Astrocyte of the cerebellum (primary cell): ENCODE measurements at regions not wholly inside any gene's neighbourhood (a gene's known extent, or its start where the extent isn't known, plus 50 kb on each side); places are given as distances from the start of the nearest gene placed in this dataset.
"Not testable (repeated sequence)": the region's sequence is repeated elsewhere in the genome, so short reads cannot be mapped to it uniquely, and the experiment has no call there.

Source experiments
- DNase-seq: peaks from one replicate; pipeline ENCODE4 v3.0.0-alpha.2; 2011; ENCODE audit warnings: low read depth
- H3K4me3 ChIP-seq: 2 replicates; pipeline ENCODE4 v1.5.1; 2011; ENCODE audit warnings: mild to moderate bottlenecking, low read depth, low read length, moderate library complexity
- CTCF ChIP-seq: IDR thresholded peaks from 2 replicates; pipeline ENCODE4 v1.5.1; 2012; ENCODE audit warnings: low read length, low read depth, moderate library complexity, mild to moderate bottlenecking; ENCODE audit errors: missing control alignments
- in situ Hi-C: cut with HindIII; loops from 2 replicates; pipeline ENCODE4 v1.10.0; 2017; ENCODE audit warnings: low sequenced_read_pairs

- no peak overlapping the region for H3K4me3 ChIP-seq
- no peak for TF ChIP-seq CTCF
- no peak for DNase-seq
- in situ Hi-C loops: no loop called here
These were observed 110.1 kb upstream of the GRM7 start for GRCh38 chr3:6750782-6751181.

GRCh38 chr3:6753536-6753935 lies 107.4 kb upstream of the GRM7 start:
- no peak overlapping the region for H3K4me3 ChIP-seq
- in situ Hi-C loops: no loop called here
- DNase-seq: no peak
- TF ChIP-seq CTCF: no peak

GRCh38 chr3:6769532-6770396 lies 91.2 kb upstream of the GRM7 start:
- DNase-seq, in situ Hi-C loops, H3K4me3 ChIP-seq: not testable (repeated sequence)

- in situ Hi-C loops: no loop called here
- DNase-seq: no peak
- no peak overlapping the region for H3K4me3 ChIP-seq
- TF ChIP-seq CTCF: no peak
These were observed 90.6 kb upstream of the GRM7 start for GRCh38 chr3:6770397-6770690.

GRCh38 chr3:6771171-6771570 lies 89.7 kb upstream of the GRM7 start:
- no peak for DNase-seq
- H3K4me3 ChIP-seq: no peak overlapping the region
- in situ Hi-C loops: no loop called here
- TF ChIP-seq CTCF: no peak

- in situ Hi-C loops: no loop called here
- no peak for DNase-seq
- no peak overlapping the region for H3K4me3 ChIP-seq
- TF ChIP-seq CTCF: no peak
These were observed 81.8 kb upstream of the GRM7 start for GRCh38 chr3:6779140-6779539.

GRCh38 chr3:6781092-6781491 lies 79.8 kb upstream of the GRM7 start:
- DNase-seq: no peak
- TF ChIP-seq CTCF: no peak
- in situ Hi-C loops: no loop called here
- no peak overlapping the region for H3K4me3 ChIP-seq
